ENCODE measurements at regions not wholly inside any gene's neighbourhood (a gene's known extent, or its start where the extent isn't known, plus 50 kb on each side); places are given as distances from the start of the nearest gene placed in this dataset.
A peak's percentile ranks its signal among the peaks of the same experiment; 100 is the strongest.
"Not testable (repeated sequence)": the region's sequence is repeated elsewhere in the genome, so short reads cannot be mapped to it uniquely, and the experiment has no call there.

DNA sequence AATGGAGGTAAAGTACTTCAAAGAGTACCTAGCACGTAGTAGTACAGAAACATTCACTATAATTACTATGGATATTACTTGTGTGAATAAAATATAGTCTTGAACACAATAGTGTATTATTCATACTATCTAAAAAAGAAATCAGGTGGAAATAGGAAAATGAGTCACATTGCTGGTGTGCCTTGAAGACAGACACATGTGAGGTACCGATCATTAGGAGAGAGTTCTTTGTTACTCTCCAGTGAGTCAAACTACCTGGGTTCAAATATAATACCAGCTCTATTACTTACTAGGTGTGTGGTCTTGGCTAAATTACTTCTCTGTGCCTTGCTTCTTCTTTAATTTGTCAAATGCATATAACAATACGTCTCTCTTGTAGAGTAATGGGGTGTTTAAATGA, 50.8 kb upstream of the BEND6 start:
- no peak for DNase-seq

DNA sequence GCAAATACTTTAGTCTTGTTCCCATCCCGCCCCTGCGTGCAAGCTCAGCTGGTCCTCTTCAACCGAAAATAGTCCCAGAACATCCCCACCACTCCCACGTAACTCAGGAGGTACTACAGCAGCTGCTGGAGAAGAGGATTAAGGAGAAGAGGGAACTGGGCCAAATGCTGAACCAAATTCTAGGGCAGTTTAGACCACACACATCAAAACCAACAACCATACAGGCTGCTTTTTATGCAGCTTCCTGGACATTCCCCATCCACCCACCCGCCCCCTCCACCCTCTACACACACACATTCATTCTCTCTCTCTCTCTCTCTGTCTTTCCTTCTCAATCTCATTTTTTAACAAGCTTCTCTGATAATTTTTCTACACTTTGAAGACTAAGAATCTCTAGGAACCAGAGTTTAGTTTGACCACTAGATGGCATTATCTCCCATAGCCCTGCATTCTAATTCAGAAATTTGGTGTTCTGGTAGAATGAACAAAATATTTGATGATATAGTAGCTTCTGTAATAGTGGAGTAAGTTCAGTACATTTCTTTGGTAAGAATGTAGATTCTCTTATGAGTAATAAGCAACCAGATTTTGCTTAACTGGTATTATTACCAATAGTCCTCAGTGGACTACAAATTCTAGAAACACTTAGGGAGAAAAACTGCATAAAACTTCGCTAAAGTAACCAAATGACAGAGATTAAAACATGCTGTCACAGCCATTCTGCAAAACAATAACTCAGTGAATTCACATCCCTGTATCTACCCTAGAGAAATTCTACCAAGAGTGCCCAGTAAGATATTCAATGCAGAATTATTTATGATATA, 52.1 kb upstream of the BEND6 start:
- DNase-seq = peak; percentile 43

DNA sequence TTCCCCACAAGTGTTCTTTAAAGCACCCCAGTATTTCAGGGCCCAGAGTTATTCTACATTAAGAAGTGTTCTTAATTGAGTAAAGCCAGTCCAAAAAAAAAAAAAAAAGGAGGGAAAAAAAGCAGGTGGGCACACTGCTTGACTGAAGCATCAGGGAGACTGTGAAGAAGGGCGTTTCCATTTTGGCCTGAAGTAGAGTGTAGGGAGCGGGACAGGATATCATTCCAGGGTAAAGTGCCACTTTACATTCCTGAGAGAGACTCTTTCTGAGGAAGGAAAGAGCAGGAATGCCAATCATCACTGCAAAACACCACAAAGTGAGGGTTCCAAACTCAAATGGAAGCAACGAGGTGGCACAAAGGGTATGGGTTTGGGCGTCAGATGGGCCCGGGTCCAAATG, 54.1 kb upstream of the BEND6 start:
- DNase-seq = no peak

DNA sequence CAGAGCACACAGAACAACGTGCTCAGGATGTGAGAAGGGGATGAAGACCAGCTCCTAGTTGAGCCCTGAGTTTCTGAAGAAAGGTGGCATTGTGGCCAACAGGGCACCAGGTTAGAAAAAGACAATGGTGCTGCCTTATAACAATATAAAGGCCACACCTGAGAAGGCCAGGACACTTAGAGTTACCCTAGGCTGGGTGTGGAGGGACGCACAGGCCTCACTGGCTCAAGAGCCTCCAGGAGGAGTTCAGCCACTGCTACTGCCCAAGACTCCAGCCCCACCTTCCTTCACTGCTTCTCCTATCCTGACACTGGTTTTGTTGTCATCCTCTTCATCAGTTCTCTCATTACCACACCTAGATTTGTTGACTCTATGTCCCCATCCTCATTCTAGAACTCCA, 55.2 kb upstream of the BEND6 start:
- no peak for DNase-seq

DNA sequence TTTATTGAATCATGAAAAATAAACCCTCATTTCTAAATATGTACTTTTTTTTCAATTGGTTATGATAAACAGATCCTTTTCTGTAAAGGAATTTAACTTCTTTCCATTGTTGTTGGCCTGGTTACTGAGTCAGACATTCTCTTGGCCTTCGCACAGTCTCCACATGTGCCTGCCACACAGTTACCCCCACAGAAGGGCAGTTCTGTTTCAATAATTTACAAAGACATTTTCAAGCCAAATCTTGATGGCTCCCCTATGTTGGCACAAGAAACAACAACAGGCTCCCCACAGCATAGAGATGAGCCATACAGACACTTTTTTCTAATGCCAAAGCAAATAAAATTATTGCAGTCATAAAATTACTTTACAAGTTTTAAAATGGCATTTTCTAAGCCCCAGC, 55.6 kb upstream of the BEND6 start:
- DNase-seq = no peak

DNA sequence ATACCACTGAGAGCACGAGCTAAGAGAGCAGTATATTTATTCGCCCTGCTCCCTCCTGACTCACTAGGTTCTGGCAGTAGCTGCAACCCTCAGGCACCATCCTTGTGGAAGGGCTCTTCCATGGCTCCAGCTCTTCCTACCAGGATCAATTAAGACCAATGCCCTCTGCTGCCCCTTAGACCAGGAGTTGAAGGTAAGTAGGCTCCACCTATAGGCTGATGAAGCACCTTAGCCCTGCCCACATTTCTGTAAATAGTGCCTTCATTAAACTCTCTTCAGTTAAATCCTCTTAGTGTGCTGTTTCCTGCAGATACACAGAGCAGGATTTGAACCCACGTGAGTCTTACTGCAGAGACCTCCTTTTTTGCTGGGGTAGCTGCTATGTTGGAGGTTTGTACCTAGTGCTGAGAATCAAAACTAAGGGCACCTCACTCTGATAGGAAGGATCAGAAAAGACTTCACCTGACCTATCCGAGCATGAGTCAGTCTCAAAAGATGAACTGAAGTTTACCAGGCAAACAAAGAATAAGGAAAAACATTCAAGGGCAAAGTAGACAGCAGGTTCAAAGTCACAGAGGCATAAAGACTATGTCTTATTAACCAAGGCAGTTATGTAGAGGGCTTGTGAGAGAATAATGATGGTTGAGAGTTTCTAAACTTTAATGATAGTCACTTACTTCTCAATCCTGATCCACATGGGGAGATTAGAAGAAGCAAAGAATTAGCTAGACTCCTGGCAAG, 56.9 kb upstream of the BEND6 start:
- no peak for DNase-seq

DNA sequence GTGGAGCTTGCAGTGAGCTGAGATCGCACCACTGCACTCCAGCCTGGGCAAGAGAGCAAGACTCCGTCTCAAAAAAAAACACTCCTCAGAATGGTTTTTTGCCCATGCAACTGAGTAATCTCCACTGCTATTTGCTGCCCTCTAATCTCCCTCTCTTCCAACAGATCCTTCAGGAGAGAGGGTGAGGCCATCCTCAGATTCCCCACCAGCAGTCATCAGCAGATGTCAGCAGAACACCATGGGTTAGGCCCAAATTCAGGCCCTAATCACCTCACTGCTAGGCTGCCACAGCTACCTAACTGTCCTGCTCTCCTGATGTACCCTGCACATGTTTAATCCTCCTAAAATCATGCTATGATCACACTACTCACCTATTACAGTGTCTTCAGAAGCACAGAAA, 63.2 kb upstream of the BEND6 start:
- DNase-seq = peak; percentile 13

DNA sequence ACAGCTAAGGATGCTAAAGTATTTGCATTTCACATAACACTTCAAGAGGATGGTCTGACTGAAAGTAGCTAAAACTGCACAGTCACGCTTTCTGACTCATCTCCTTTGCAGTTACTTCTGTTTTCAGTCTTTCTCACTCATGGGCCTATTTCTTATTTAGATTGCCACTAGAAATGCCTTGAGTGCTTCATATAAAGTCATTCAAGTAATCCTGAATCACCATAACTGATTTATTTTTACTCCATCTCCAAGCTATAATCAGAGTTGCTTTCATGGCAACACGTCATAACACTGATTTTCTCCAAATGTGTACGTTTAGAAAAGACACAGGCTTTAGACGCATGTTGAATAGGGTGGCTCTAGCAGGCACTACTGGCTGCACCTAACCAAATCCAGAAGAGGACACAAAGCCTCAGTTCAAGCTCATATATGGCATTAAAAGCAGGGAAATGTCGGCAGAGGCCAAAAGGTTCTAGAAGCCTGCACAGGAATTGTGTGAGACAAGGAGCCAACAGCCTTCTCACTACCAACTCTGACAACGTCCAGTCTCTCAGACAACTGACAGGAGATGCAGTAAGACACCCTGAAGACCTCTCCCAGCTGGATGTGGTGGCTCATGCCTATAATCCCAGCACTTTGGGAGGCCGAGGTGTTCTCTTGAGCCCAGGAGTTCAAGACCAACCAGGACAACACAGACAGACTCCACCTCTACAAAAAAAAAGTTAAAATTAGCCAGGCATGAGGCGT, 64.1 kb upstream of the BEND6 start:
- DNase-seq = peak; percentile 89

DNA sequence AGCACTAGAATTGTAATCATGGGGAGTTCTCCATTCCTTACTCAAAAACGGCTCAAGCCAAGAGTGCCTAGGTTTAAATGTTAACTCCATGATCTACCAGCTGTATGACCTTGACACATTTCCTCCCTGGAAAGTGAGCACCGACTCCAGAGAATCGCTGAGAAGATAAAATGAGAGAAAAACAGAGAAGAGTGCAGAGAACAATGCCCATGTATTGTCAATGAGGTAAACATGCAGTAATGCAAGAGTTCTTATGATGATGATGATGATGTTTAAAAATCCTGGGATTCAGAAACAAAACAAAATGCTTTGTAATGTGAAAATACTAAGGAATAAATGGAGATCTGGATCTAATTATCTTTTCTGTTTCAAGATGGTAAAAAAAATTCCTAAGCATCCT, 64.8 kb upstream of the BEND6 start:
- DNase-seq = no peak

DNA sequence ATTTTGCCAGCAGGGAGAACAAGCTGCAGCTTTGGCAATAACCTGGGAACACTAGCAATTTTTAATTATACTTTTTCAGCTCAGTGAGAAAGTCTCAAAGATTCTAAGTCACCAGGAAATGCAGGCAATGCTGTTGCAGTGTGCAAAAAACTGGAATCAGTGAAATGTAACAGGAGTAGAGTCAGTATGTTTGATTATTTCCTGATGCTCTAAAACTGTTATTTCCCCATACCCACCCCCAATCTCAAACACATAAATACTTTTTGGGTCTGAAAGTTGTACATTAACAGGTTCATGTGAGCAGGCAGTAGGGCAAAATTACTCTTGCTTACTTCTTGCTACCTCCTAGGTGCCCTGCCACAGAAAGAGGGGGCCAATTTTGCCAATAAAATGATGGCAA, 65.4 kb upstream of the BEND6 start:
- DNase-seq = no peak

DNA sequence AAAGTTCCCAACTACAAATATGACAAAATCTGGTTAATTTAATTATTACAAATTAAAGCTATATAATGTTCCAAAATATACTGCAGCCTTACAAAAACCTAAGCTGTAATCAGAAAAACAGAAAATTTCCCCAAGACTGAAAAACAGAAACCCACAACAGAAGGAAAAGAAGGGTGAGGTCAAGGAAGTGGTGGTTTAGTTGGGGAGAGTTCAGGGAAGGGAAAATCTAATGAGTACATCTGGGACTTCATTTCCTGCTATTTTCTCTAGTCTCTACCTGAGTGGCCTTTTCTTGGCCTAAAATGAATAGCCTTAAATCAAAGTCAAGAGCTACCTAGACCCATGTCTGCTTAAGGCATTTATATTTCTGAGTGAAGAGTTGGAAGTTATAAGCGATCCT, 66.2 kb upstream of the BEND6 start:
- DNase-seq = no peak

DNA sequence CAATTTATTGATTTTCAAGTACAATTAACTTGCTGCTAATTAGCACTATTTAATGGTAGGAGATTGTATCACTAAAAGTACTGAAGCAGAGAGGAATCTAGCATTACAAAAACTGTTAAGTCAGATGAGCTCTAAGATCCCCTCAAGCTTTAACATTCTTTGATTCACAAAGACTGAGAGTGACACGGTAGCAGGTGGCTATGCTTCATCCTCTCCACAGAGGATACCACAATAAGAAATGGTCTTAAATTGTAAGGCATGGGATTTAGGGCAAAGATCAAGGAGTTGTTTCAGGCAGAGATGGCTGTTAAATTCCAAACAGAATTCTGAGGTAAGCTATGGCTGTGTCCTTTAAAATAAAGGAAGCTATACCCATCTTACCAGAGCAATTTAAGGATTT, 67.8 kb upstream of the BEND6 start:
- DNase-seq = no peak

DNA sequence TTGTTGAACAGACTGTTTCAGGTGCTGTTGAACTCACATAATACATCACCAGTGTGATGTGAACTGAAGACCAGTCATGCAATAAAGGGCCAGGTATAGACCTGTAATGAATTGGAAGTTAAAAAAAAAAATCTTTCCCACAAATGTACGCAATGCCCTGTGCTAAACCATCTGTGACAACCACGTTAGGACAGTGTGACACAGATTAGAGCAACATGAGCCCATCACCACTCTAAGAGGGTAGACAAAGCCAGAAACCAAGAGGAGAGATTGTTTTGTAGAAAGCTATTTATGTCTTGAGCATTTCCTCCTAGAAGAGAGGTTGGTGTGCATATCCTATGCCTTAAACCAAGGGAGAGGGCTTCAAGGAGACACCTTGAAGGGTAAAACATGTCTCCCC, 77.0 kb upstream of the BEND6 start:
- DNase-seq = no peak

DNA sequence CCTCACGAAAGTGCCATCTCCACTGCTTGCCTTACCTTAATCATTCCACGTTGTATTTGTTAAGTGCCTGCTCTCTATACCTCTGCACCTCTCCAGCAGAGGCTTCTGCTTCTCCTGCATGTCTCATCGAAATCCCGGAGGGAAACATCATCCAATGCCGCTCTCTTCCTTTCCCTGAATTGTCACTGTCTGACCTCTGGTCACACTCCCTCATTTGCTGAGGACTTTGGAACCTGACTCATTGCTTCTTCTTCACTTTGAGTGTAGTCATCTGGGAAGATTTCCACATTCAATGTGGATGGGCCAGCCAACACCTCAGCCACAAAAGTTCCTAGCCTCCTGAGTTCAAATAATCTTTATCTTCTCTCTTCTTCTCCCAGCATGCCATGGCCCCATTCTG, 78.9 kb upstream of the BEND6 start:
- no peak for DNase-seq

DNA sequence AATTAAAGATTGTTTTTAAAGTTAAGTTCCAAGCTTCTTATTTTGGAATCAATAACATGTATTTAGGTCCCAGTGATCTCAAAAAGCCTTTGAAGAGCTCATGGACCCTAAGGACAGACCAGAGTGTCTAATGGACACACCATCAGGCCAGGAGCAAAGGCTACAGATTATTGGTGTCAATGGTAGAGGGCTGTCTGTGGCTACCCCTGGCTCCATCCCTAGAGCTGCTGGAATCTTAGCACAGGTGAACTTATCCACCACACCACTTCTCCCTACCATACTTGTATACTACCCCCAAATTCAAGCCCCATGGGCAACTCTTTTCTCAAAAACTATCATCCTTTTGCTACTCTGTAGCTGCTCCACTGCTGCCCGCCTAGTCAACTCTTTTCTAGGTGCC, 79.4 kb upstream of the BEND6 start:
- no peak for DNase-seq

DNA sequence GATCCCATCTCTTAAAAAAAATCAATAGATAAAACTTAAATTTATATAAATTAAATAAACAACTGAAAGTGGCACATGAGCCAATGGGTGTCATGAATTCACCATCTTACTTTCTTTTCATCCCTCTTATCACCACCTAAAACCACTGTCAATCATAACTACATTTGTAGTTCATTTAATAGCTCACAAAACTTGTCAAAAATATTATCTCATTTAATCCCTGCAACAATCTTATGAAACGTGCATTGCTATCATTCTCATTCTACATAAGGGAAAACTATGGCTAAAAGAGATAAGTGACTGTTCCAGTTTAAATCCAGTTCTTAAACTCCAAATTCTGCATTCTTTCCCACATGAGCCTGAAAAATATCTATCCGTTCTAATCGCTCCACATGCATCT, 80.6 kb upstream of the BEND6 start:
- DNase-seq = no peak

DNA sequence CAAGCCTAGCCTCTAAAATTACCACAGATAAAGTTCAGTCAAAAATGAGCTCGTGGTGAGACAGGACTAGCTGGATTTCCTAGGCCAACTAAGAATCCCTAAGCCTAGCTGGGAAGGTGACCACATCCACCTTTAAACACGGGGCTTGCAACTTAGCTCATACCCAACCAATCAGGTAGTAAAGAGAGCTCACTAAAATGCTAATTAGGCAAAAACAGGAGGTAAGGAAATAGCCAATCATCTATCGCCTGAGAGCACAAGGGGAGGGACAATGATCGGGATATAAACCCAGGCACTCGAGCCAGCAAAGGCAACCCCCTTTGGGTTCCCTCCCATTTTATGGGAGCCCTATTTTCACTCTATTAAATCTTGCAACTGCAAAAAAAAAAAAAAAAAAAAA, 84.9 kb upstream of the BEND6 start:
- not testable (repeated sequence) for DNase-seq

DNA sequence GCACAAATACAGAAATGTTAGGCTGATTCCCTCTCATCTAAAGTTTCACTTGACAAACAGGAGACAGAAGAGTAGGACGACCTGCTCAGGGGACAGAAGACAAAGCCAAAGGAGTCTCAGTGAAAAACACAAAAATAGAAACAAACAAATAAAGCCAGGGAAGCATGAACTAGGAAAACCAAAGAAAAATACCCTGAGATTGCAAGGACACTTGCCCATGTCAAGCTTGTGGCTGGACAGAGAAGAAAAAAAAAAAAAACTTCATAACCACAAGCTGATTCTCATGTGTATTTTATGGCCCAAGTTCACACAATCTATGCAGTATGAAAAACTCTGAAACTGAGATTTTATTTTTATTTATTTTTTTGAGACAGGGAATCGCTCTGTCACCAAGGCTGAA, 85.6 kb upstream of the BEND6 start:
- no peak for DNase-seq

DNA sequence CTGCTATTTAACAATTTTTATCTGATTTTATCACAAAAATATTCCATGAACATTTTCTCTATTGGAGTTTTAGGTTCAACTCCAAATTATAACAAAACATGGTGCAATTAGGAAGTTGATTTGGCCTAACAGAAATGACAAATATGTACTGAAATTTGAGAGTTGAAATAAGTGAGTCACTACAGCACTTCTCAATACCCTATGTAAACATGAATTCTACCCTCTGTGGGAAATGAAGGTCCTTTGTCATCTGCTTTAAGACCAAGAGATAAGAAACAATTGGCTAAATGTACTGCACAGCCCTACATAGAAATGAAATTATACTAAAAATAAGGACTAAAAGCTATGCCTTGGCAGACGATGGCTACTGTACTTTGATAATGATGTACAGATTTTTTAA, 86.2 kb upstream of the BEND6 start:
- DNase-seq = no peak

DNA sequence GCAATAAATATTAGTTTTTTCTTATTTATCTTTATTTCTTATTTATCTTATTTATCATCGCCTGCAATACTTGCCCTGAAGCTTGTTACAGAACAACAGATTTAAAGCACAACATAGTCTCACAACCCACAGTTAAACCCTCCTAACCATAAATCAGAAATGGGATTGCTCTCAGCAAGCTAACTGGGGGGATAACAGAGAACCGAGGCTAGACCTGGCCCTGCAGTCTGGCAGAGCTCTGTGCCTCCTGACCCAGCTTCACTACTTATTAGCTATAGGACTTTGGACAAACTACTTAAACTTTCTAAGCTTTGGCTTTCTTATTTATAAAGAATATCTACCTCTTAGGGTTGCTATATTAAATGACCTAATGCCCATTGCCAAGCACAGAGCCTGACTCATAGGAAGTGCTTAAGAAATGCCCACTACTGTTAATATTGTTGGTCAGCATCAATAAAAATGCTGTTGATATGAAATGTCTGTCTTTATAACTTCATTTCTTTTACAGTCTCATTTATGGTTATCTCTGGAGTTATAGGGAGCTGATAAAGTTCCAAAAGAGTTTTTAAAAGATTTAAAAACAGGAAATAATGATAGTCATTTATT, 87.9 kb upstream of the BEND6 start:
- no peak for DNase-seq

DNA sequence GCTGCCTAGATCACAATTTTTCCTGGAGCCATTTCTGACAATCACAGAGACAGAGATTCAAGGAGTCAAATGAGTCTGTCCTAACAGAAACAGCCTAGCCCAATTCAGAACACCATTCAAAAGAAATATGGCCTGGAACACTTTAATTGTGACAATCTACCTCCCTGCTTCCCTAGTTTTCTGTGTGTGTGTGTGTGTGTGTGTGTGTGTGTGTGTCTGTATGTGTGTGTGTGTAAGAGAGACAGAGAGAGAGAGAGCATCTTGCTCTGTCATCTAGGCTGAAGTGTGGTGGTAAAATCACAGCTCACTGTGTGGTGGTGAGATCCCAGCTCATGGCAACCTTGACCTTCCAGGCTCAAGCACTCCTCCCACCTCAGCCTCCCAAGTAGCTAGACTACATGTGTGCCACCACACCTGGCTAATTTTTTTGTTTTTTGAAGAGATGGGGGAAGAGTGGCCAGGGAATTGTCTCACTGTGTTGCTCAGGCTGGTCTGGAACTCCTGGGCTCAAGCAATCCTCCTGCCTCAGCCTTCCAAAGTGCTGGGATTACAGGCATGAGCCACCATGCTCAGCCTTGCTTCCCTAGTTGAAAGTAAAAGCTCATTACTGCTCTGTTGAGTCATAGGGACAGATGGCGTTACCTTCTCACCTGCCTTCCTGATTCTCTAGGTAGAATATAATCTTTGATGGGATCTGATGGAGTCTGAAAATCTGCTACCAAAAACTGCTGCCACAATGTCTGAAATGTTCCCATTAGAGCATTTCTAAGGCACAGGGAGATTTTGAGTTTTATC, 89.6 kb upstream of the BEND6 start:
- DNase-seq = no peak

DNA sequence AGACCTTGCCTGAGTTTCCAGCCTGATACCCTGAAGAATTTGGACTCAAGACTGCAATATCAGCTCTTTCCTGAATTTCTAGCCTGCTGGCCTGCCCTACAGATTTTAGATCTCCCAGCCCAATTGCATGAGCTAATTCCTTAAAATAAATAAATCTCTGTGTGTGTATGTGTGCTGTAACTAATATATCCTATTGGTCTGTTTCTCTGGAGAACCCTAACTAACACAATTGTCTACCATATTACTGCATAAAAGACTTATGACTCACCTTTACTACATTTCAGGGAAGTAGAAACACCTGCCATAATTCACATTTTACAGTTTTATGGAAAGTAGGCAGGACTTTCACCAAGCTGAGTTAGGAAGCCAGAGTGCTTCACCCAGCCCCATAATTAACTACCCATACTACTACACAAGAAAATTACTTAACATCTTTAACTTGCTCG, 90.7 kb upstream of the BEND6 start:
- no peak for DNase-seq

DNA sequence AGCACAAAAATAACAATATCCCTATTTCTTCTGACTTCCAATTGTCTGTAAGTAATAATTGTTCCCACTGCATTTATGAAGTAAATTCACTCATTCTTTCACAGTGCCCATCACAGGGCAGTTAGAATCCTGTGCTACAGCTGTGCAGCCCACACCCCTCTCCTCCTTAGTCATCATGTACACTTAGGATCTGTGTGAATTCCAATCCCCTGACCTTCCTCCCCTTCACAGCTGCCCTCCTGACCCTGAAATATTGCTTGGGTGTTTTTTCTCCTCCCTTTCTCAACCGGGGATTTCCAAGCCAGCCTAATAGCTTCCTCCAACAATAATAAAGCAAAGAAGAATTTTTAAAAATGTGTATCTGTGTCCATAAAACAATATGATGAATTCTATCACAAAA, 91.5 kb upstream of the BEND6 start:
- DNase-seq = no peak

All from activated CD4-positive, alpha-beta T cell treated with anti-CD3 and anti-CD28 coated beads, Interleukin-10, Interleukin-2, amounts not matched to agents 100 ng/mL and 50 ng/mL, durations not matched to agents 16 hours and 8 hours (primary cell).